PC-3 (cell line): ENCODE measurements at regions not wholly inside any gene's neighbourhood (a gene's known extent, or its start where the extent isn't known, plus 50 kb on each side); places are given as distances from the start of the nearest gene placed in this dataset.

Source experiments
- ATAC-seq: fragments of 200-7000 bp; cut with Tn5 transposase; 2 replicates; pipeline ENCODE4 v1.9.1; 2020; ENCODE audit warnings: mild to moderate bottlenecking, moderate library complexity
- BruUV-seq: library from RNA; stranded (reverse); fragments of 400-500 nt; replicated peaks from 2 replicates; lab custom pipeline; 2021; lab: Mats Ljungman, UMichigan
- CTCF ChIA-PET: fragments of 300-600 bp; sonication (Branson Sonifier 250); formaldehyde crosslinking; loops from one replicate; lab custom pipeline; 2022; ENCODE audit warnings: antibody characterized with exemption; lab: Charles Lee
- POLR2A ChIA-PET: fragments of 300-600 bp; sonication (Branson Sonifier 250); formaldehyde crosslinking; loops from one replicate; lab custom pipeline; 2022; ENCODE audit warnings: antibody characterized with exemption; ENCODE audit not compliant: unreplicated experiment; lab: Charles Lee
- DNase-seq: peaks from one replicate; pipeline ENCODE4 v3.0.0-alpha.2; 2015
- H2AFZ ChIP-seq: fragments of 300-600 bp; sonication (generic); 2 replicates; pipeline ENCODE4 v1.6.0; 2016; ENCODE audit warnings: antibody characterized with exemption, low read length
- H3F3A ChIP-seq: fragments of 300-600 bp; sonication (generic); one replicate; pipeline ENCODE4 v1.6.0; 2017; ENCODE audit warnings: antibody characterized with exemption, low read length, control low read depth, mild to moderate bottlenecking; ENCODE audit not compliant: unreplicated experiment
- H3K27ac ChIP-seq: fragments of 300-600 bp; sonication (generic); 2 replicates; pipeline ENCODE4 v1.5.1; 2016; ENCODE audit warnings: mild to moderate bottlenecking, low read length
- H3K27me3 ChIP-seq: fragments of 300-600 bp; sonication (generic); 2 replicates; pipeline ENCODE4 v1.6.1; 2016; ENCODE audit warnings: low read length, mixed read lengths
- H3K36me3 ChIP-seq: fragments of 300-600 bp; sonication (generic); 2 replicates; pipeline ENCODE4 v1.6.1; 2016; ENCODE audit warnings: low read depth, mixed run types, low read length, mixed read lengths
- H3K4me1 ChIP-seq: fragments of 300-600 bp; sonication (generic); 2 replicates; pipeline ENCODE4 v1.5.1; 2016; ENCODE audit warnings: low read length; ENCODE audit not compliant: insufficient read depth
- H3K4me2 ChIP-seq: fragments of 300-600 bp; sonication (generic); 2 replicates; pipeline ENCODE4 v1.6.0; 2016; ENCODE audit warnings: low read length
- H3K4me3 ChIP-seq: fragments of 300-600 bp; sonication (generic); 2 replicates; pipeline ENCODE4 v1.5.1; 2016; ENCODE audit warnings: mild to moderate bottlenecking, low read length, mixed read lengths
- H3K79me2 ChIP-seq: fragments of 300-600 bp; sonication (generic); 2 replicates; pipeline ENCODE4 v1.6.1; 2017; ENCODE audit warnings: low read length, mixed read lengths
- H3K9ac ChIP-seq: fragments of 300-600 bp; sonication (generic); 2 replicates; pipeline ENCODE4 v1.6.0; 2016; ENCODE audit warnings: mild to moderate bottlenecking, low read length
- H3K9me2 ChIP-seq: fragments of 300-600 bp; sonication (generic); replicated peaks from 2 replicates; pipeline ENCODE4 v1.6.1; 2016; ENCODE audit warnings: mixed run types, low read length, mixed read lengths
- H3K9me3 ChIP-seq: fragments of 300-600 bp; sonication (generic); 2 replicates; pipeline ENCODE4 v1.6.1; 2016; ENCODE audit warnings: low read length, mixed read lengths
- H4K20me1 ChIP-seq: fragments of 300-600 bp; sonication (generic); 2 replicates; pipeline ENCODE4 v1.6.1; 2016; ENCODE audit warnings: low read length, mixed read lengths
- EZH2 ChIP-seq: fragments of 300-600 bp; sonication (generic); IDR thresholded peaks from one replicate; pipeline ENCODE4 v1.6.1; 2017; ENCODE audit warnings: antibody characterized with exemption, mild to moderate bottlenecking, low read length; ENCODE audit not compliant: unreplicated experiment
- EZH2phosphoT487 ChIP-seq: fragments of 300-600 bp; sonication (generic); IDR thresholded peaks from 2 replicates; pipeline ENCODE4 v1.6.1; 2018; ENCODE audit warnings: mild to moderate bottlenecking, antibody characterized with exemption, low read length, borderline replicate concordance
- intact Hi-C: fragments of 100-400 bp; cut with micrococcal nuclease; formaldehyde crosslinking; loops from 2 replicates; pipeline ENCODE4 v1.9.0; 2023
- TF ChIP-seq, protein P1 (sequence below): fragments of 300-600 bp; sonication (generic); conservative IDR thresholded peaks from 2 replicates; pipeline ENCODE4 v1.5.1; 2017; ENCODE audit warnings: antibody characterized with exemption, low read depth, mild to moderate bottlenecking, low read length

DNA sequence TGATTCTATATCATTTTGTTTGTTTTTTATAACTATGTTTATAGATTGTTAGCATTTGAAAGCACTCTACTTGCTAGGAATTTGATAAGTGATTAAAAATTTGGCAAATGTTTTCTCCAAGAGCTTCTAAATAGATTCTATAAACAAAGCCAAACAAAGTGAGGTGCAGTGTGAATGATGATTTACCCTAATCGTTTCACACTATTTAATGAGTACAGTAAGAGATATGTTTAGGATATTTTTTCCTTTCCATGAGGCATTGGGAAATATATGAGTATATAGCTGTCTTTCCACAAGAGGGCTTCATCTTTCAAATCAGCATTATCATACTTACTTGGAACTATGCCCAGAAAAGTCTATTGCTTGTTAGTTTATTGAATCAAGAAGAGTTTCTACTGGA, 277.0 kb upstream of the BRINP3 start:
- H3K27ac ChIP-seq = no peak overlapping the region
- H3K4me2 ChIP-seq = no peak overlapping the region
- no peaks in the 10 kb centered on the region for H3K9me2 ChIP-seq
- H3K27me3 ChIP-seq = peaks cover 11% of the 10 kb centered on the region
- H4K20me1 ChIP-seq = no peaks in the 10 kb centered on the region
- CTCF ChIA-PET = interaction anchor here (0.7 kb wide), 1 partner anchor 278 kb away, joined by 3 read pairs; no protein-coding TSS in a partner anchor
- H3K4me3 ChIP-seq = no peak overlapping the region
- ATAC-seq (peak; percentile 67), DNase-seq (peak; percentile 87)
- H2AFZ ChIP-seq = no peak overlapping the region
- H3K79me2 ChIP-seq = no peaks in the 10 kb centered on the region
- no peaks in the 10 kb centered on the region for H3F3A ChIP-seq
- POLR2A ChIA-PET = no interaction called here
- H3K36me3 ChIP-seq = no peaks in the 10 kb centered on the region
- H3K4me1 ChIP-seq = no peaks in the 10 kb centered on the region
- intact Hi-C loops = loop anchor here (10.0 kb wide), 1 partner anchor 370 kb away; no protein-coding TSS in a partner anchor
- TF ChIP-seq, protein P1, sequence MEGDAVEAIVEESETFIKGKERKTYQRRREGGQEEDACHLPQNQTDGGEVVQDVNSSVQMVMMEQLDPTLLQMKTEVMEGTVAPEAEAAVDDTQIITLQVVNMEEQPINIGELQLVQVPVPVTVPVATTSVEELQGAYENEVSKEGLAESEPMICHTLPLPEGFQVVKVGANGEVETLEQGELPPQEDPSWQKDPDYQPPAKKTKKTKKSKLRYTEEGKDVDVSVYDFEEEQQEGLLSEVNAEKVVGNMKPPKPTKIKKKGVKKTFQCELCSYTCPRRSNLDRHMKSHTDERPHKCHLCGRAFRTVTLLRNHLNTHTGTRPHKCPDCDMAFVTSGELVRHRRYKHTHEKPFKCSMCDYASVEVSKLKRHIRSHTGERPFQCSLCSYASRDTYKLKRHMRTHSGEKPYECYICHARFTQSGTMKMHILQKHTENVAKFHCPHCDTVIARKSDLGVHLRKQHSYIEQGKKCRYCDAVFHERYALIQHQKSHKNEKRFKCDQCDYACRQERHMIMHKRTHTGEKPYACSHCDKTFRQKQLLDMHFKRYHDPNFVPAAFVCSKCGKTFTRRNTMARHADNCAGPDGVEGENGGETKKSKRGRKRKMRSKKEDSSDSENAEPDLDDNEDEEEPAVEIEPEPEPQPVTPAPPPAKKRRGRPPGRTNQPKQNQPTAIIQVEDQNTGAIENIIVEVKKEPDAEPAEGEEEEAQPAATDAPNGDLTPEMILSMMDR = peak; percentile 69
- no peak for TF ChIP-seq EZH2
- no TSS peak for BruUV-seq
- H3K9ac ChIP-seq = no peak overlapping the region
- no peaks in the 10 kb centered on the region for H3K9me3 ChIP-seq

DNA sequence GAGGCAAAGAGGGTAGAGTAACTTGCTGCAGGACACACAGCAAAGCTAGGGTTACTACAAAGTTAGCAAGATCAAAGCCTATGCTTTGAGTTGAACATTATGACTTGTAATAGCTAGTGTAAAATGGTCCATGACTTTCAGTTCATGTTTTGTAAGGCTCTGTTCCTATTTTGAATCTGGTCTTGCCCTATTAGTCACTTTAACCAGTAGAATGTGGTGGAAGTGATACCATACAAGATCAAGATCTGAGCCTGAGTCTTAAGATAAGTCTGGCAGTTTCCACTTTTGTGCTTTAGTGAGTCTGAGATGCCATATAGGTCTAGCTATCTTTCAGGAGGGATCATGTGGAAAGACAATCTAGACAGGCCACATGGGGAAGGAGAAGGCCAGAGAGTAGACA, 282.1 kb upstream of the BRINP3 start:
- H3F3A ChIP-seq = no peaks in the 10 kb centered on the region
- no peaks in the 10 kb centered on the region for H3K9me3 ChIP-seq
- ChIA-PET CTCF (no interaction called here), POLR2A (no interaction called here)
- no peak for ATAC-seq
- H3K9me2 ChIP-seq = no peaks in the 10 kb centered on the region
- DNase-seq = no peak
- no peaks in the 10 kb centered on the region for H3K36me3 ChIP-seq
- H3K9ac ChIP-seq = no peak overlapping the region
- TF ChIP-seq, protein P1 = no peak
- no peak for TF ChIP-seq EZH2
- no peak for TF ChIP-seq EZH2phosphoT487
- H3K27me3 ChIP-seq = peaks cover 13% of the 10 kb centered on the region; the same call in 1 of the 2 replicates
- H3K27ac ChIP-seq = no peak overlapping the region
- no peak overlapping the region for H2AFZ ChIP-seq
- BruUV-seq = no TSS peak
- no peak overlapping the region for H3K4me2 ChIP-seq
- no peaks in the 10 kb centered on the region for H3K79me2 ChIP-seq
- intact Hi-C loops = loop anchor here (10.0 kb wide), 1 partner anchor 365 kb away; no protein-coding TSS in a partner anchor
- no peak overlapping the region for H3K4me3 ChIP-seq
- H3K4me1 ChIP-seq = no peaks in the 10 kb centered on the region
- H4K20me1 ChIP-seq = no peaks in the 10 kb centered on the region

DNA sequence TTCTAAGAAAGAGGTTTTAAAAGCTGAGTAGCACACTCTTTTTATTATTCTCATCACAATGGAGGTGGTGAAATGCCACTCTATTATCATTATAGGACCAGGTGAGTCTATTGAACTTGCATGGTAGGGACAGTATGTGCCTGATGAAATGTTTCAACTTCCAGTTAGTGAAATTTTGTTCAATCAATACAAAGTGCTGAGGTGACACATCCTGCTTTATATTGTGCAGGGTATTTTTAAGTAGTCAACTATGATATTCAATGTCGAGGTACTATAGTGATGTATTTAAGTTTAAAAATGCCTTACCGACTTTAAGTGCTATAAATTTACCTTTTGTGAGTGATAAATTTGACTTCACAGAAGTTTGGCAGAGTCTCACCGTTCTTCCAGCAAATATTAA, 284.7 kb upstream of the BRINP3 start:
- BruUV-seq = no TSS peak
- no peak overlapping the region for H3K4me2 ChIP-seq

More for the DNA sequence above, 284.7 kb upstream of the BRINP3 start:
- Histone ChIP-seq H3K36me3 (no peaks in the 10 kb centered on the region), H3K4me3 (no peak overlapping the region), H4K20me1 (no peaks in the 10 kb centered on the region), H3K9me2 (no peaks in the 10 kb centered on the region), H3K9ac (no peak overlapping the region), H3K27ac (no peak overlapping the region), H3K27me3 (peaks cover 13% of the 10 kb centered on the region), H2AFZ (no peak overlapping the region), H3K79me2 (no peaks in the 10 kb centered on the region), H3F3A (no peaks in the 10 kb centered on the region), H3K9me3 (no peaks in the 10 kb centered on the region), H3K4me1 (no peaks in the 10 kb centered on the region)
- ChIA-PET POLR2A (no interaction called here), CTCF (no interaction called here)
- ATAC-seq (no peak), DNase-seq (no peak)
- intact Hi-C loops = no loop called here
- TF ChIP-seq, protein P1 = no peak
- no peak for TF ChIP-seq EZH2phosphoT487
- TF ChIP-seq EZH2 = no peak
